Osteoblast (primary cell): ENCODE measurements at regions not wholly inside any gene's neighbourhood (a gene's known extent, or its start where the extent isn't known, plus 50 kb on each side); places are given as distances from the start of the nearest gene placed in this dataset.

ENCODE experiments used
- DNase-seq: peaks from one replicate; pipeline ENCODE4 v3.0.0; 2011; ENCODE audit warnings: low spot score, mixed read lengths; ENCODE audit not compliant: insufficient read length; ENCODE audit errors: missing footprints
- H2AFZ ChIP-seq: 2 replicates; pipeline ENCODE4 v1.6.0; 2011; ENCODE audit warnings: mild to moderate bottlenecking, low read length
- H3K27ac ChIP-seq: 2 replicates; pipeline ENCODE4 v1.5.1; 2011; ENCODE audit warnings: mild to moderate bottlenecking, low read depth, low read length, moderate library complexity
- H3K27me3 ChIP-seq: 2 replicates; pipeline ENCODE4 v1.6.0; 2012; ENCODE audit warnings: mild to moderate bottlenecking, control low read depth, inconsistent platforms, low read length, moderate library complexity; ENCODE audit not compliant: insufficient read depth
- H3K36me3 ChIP-seq: 2 replicates; pipeline ENCODE4 v1.5.1; 2011; ENCODE audit warnings: mild to moderate bottlenecking, low read length, control low read depth, moderate library complexity; ENCODE audit not compliant: insufficient read depth
- H3K4me1 ChIP-seq: 2 replicates; pipeline ENCODE4 v1.5.1; 2011; ENCODE audit warnings: mild to moderate bottlenecking, low read length, control low read depth, moderate library complexity; ENCODE audit not compliant: insufficient read depth
- H3K4me2 ChIP-seq: 2 replicates; pipeline ENCODE4 v1.6.0; 2011; ENCODE audit warnings: mild to moderate bottlenecking, low read length; ENCODE audit not compliant: insufficient read depth
- H3K4me3 ChIP-seq: fragments of 200-600 bp; sonication (generic); 3 replicates; pipeline ENCODE4 v1.5.1; 2012; ENCODE audit warnings: mild to moderate bottlenecking, low read length, inconsistent platforms; ENCODE audit not compliant: insufficient read depth
- H3K79me2 ChIP-seq: 2 replicates; pipeline ENCODE4 v1.6.0; 2012; ENCODE audit warnings: mild to moderate bottlenecking, low read length, control low read depth, inconsistent platforms; ENCODE audit not compliant: insufficient read depth
- H3K9me3 ChIP-seq: 2 replicates; pipeline ENCODE4 v1.5.1; 2011; ENCODE audit warnings: low read depth, low read length, control low read depth
- H4K20me1 ChIP-seq: 2 replicates; pipeline ENCODE4 v1.6.0; 2012; ENCODE audit warnings: mild to moderate bottlenecking, low read length, control low read depth; ENCODE audit not compliant: insufficient read depth
- TF ChIP-seq, protein P1 (sequence below): IDR thresholded peaks from 2 replicates; pipeline ENCODE4 v1.5.1; 2011; ENCODE audit warnings: mild to moderate bottlenecking, low read depth, low read length, moderate library complexity; ENCODE audit errors: extremely low read depth

DNA sequence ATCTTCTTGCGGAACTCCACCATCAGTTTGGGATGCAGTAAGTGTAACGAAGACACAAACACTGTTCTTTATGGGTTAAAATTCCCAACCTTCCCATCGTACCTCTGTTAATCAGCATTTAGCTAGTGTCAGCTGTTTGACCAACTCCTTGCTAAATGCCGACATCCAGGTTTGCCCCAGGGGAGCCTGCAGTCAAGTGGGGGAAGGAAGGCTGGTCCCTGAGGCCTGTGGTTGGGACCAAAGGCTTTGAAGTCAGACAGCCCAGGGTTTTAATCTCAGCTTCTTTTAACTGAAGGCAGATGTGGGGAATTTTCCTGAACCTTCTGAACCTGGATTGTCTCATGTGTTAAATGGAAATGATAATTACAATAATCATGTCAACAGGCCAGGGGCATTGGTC is 443.7 kb downstream of the GLRX3 start:
- Histone ChIP-seq H3K4me3 (no peak overlapping the region), H2AFZ (no peak overlapping the region), H3K36me3 (no peaks in the 10 kb centered on the region), H3K27ac (no peak overlapping the region), H3K27me3 (no peaks in the 10 kb centered on the region), H3K79me2 (no peaks in the 10 kb centered on the region), H3K9me3 (peaks cover 5% of the 10 kb centered on the region), H3K4me1 (no peaks in the 10 kb centered on the region), H4K20me1 (no peaks in the 10 kb centered on the region), H3K4me2 (no peak overlapping the region)
- TF ChIP-seq, protein P1, sequence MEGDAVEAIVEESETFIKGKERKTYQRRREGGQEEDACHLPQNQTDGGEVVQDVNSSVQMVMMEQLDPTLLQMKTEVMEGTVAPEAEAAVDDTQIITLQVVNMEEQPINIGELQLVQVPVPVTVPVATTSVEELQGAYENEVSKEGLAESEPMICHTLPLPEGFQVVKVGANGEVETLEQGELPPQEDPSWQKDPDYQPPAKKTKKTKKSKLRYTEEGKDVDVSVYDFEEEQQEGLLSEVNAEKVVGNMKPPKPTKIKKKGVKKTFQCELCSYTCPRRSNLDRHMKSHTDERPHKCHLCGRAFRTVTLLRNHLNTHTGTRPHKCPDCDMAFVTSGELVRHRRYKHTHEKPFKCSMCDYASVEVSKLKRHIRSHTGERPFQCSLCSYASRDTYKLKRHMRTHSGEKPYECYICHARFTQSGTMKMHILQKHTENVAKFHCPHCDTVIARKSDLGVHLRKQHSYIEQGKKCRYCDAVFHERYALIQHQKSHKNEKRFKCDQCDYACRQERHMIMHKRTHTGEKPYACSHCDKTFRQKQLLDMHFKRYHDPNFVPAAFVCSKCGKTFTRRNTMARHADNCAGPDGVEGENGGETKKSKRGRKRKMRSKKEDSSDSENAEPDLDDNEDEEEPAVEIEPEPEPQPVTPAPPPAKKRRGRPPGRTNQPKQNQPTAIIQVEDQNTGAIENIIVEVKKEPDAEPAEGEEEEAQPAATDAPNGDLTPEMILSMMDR: no peak
- DNase-seq: no peak

DNA sequence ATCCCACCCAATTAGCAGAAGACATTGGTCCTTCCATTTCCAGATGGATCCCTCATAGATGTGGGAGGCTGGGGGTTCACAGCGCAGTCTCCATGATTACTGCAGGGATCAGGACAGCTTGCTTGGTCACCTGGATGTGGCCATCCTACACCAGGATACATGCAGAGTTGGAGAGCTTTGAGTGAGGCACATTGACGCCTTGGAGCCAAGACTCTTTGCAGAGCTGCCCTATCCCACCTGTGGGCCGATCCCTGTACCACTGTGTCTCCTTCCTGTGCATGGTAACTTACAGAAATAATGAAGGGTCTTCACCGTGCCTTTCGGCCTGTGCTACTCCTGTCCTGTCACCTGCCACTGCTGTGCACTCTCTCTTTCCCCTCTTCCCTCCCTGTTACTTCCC is 444.8 kb downstream of the GLRX3 start:
- Histone ChIP-seq H3K4me1 (no peaks in the 10 kb centered on the region), H3K27ac (no peak overlapping the region), H3K4me3 (no peak overlapping the region), H3K4me2 (no peak overlapping the region), H2AFZ (no peak overlapping the region), H3K79me2 (no peaks in the 10 kb centered on the region), H3K36me3 (no peaks in the 10 kb centered on the region), H3K9me3 (peaks cover 4% of the 10 kb centered on the region), H4K20me1 (no peaks in the 10 kb centered on the region), H3K27me3 (no peaks in the 10 kb centered on the region)
- no peak for DNase-seq
- TF ChIP-seq, protein P1: no peak

DNA sequence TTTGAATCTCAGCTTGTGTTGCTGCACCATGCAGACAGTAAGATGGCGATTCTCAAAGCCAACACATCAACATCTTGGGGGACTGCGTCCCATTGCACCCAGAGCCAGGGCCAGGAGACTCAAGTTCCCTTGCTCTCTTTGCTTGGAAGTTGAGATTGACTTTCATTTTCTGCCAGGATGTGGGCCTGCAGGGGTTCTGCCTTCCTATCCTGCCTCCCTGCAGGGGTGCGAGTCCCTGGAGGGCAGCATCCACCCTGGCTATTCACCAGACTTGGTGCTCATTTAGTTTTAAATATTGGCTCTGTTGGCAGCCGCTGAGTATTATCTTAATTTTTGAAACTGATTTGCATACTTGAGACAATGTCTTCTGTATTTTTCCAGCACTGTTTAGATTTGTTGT is 451.5 kb downstream of the GLRX3 start:
- H3K4me2 ChIP-seq: no peak overlapping the region
- no peaks in the 10 kb centered on the region for H3K79me2 ChIP-seq
- no peaks in the 10 kb centered on the region for H3K36me3 ChIP-seq
- H2AFZ ChIP-seq: no peak overlapping the region
- no peaks in the 10 kb centered on the region for H3K4me1 ChIP-seq
- no peaks in the 10 kb centered on the region for H3K9me3 ChIP-seq
- H3K27ac ChIP-seq: no peak overlapping the region
- DNase-seq: no peak
- no peak overlapping the region for H3K4me3 ChIP-seq
- no peaks in the 10 kb centered on the region for H3K27me3 ChIP-seq
- H4K20me1 ChIP-seq: no peaks in the 10 kb centered on the region
- TF ChIP-seq, protein P1: no peak

DNA sequence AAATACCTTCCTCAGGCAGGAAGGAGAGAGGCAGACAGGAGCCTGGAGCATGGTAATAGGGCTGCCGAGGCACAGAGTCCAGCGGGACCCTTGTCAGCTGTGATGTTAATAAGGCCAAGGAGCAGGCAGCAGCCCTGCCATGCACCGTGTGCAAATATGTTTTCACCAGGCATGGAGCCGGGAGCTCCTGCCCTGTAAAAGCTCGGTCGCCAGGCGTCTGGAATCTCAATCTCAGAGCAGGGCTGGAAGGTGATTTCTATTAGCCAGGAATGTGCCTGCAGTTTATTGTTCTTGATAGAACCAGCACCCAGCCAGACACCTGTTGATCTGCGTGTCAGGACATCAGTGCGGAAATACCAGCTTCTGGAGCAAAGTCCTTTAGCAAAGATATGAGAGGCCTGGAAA is 469.8 kb downstream of the GLRX3 start:
- H3K9me3 ChIP-seq: no peaks in the 10 kb centered on the region
- no peaks in the 10 kb centered on the region for H3K27me3 ChIP-seq
- H3K36me3 ChIP-seq: no peaks in the 10 kb centered on the region
- H2AFZ ChIP-seq: no peak overlapping the region
- no peaks in the 10 kb centered on the region for H3K4me1 ChIP-seq
- no peak for DNase-seq
- no peaks in the 10 kb centered on the region for H4K20me1 ChIP-seq
- no peak overlapping the region for H3K4me2 ChIP-seq
- H3K4me3 ChIP-seq: no peak overlapping the region
- TF ChIP-seq, protein P1: no peak
- no peaks in the 10 kb centered on the region for H3K79me2 ChIP-seq
- H3K27ac ChIP-seq: no peak overlapping the region
